GM18517 (cell line): ENCODE measurements at regions not wholly inside any gene's neighbourhood (a gene's known extent, or its start where the extent isn't known, plus 50 kb on each side); places are given as distances from the start of the nearest gene placed in this dataset.
"Not testable (repeated sequence)": the region's sequence is repeated elsewhere in the genome, so short reads cannot be mapped to it uniquely, and the experiment has no call there.

ENCODE experiments used
- ATAC-seq: cut with Tn5 transposase; IDR thresholded peaks from one replicate; pipeline ENCODE4 v1.9.1; 2021; ENCODE audit warnings: mild to moderate bottlenecking, moderate library complexity; ENCODE audit not compliant: unreplicated experiment

- ATAC-seq: no peak
These were observed 420.9 kb downstream of the COL11A1 start for GRCh38 chr1:102687383-102687782.

- ATAC-seq: no peak
These were observed 446.8 kb downstream of the COL11A1 start for GRCh38 chr1:102661481-102661880.

GRCh38 chr1:102659876-102660483 lies 448.3 kb downstream of the COL11A1 start:
- not testable (repeated sequence) for ATAC-seq

DNA sequence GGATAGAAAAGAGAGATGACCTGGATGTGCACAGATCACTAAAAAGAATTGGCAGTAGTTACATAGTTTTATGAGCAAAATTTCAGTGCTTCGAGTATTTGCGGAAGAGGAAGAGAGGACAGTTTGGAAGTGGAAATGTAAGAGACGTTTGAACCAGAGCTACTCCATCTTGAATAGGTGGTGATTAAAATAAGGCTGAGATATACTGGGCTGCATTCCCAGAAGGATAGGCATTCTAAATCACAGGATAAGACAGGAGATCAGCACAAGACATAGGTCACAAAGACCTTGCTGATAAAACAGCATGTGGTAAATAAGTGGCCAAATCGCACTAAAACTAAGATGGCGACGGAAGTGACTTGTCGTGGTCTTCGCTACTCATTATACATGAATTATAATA lies 453.3 kb downstream of the COL11A1 start:
- no peak for ATAC-seq

- ATAC-seq: no peak
These were observed 467.4 kb downstream of the COL11A1 start for GRCh38 chr1:102640872-102641271.

DNA sequence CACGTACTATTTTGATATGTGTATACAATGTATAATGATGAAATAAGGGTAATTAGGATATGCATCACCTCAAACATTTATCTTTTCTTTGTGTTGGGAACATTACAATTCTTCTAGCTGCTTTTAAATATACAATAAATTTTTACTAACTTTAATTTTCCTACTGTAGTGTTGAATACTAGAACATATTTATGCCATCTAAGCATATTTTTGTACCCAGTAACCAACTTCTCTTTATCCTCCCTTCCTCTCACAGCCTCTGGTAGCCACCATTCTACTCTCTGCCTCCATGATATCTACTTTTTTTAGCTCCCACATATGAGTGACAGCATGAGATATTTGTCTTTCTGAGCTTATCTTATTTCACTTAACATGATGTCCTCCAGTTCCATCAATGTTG lies 468.0 kb downstream of the COL11A1 start:
- ATAC-seq: no peak

- no peak for ATAC-seq
These were observed 476.6 kb downstream of the COL11A1 start for GRCh38 chr1:102631691-102632090.

DNA sequence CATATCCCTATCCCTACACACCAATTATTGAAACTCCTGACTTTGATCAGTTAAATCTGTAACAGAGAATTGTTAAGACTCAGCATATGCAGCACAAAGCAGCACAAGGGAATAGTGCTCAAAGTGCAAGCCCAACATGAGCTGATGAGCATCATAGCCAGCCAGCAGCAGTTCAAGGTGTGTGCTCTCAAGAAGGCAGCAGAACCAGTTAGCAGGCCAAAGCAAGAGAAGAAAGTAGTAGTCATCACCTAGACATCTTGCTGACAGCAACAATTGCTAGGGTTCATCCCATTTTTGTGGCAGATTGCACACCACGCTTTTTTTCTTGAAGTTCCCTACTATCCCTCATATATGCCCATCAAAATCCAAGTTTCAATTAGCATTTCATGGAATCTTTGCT lies 478.3 kb downstream of the COL11A1 start:
- no peak for ATAC-seq

- no peak for ATAC-seq
These were observed 480.2 kb downstream of the COL11A1 start for GRCh38 chr1:102628109-102628613.

DNA sequence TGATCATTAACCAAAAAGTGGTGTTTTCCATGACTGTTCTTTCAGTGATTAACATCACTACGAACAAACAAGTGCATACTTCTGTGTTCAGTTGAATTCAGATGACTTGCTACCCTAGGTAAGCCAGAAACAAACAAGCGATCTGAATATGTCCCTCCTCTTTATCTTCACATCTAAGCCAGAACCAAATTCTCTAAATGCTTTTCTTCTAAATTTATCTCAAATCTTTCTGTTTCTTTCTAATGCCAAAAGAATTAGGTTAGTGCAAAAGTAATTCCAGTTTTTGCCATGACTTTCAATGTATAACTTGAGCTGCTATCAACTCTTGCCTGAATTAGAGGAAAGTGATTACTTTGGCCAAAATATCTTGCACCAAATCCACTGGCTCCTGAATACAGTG lies 481.2 kb downstream of the COL11A1 start:
- ATAC-seq: no peak

DNA sequence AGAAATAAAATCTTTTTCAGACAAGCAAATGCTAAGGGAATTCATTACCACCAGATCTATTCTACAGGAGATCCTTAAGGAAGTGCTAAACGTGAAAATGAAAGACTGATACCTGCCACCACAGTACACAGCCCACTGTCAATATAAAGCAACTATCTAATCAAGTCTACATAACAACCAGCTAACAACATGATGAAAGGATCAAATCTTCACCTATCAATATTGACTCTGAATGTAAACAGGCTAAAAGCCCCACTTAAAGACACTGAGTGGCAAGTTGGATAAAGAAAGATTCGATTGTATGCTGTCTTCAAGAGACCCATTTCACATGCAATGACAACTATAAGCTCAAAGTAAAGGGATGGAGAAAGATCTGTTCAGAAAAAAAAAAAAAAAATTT lies 492.4 kb downstream of the COL11A1 start:
- ATAC-seq: no peak

- no peak for ATAC-seq
These were observed 513.2 kb downstream of the COL11A1 start for GRCh38 chr1:102595106-102595505.

DNA sequence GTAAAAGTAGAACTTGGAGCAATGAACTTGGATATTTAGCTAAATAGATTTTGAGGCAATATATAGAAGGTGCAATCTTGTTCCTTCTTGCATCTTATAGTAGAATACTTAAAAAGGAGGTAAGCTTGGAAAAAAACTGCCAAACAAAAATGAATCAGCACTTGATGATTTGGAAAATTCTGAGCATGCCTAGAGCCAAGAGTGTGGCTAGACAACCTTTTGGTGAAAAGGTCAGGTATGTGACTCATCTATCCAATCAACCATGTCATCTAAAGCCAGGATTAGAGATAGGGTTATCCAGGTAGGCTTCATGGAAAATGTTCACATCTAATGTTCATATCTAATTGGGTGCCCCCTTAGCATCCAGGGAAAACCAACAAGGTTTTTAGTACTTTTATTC lies 515.0 kb downstream of the COL11A1 start:
- no peak for ATAC-seq

GRCh38 chr1:102588536-102588935 lies 519.8 kb downstream of the COL11A1 start:
- no peak for ATAC-seq

- ATAC-seq: no peak
These were observed 522.3 kb downstream of the COL11A1 start for GRCh38 chr1:102586022-102586421.

- no peak for ATAC-seq
These were observed 527.5 kb downstream of the COL11A1 start for GRCh38 chr1:102580806-102581205.

DNA sequence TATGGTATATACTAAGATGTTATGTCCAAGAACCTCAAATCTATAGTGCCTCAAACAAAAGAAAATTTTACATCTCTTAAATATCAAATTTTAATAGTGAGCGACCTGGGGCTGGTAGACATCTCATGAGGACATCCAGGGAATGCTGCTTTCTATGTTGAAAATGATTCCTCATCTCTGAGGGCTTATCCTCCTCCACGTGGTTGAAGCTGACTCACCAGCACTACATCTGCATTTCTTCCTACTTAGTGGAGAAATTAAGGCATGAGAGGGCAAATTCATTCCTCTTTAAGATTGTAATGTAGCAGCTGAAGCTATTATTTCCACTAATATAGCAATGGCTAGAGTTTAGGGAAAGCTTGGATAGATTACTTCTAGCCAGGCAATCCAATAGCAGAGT lies 529.5 kb downstream of the COL11A1 start:
- no peak for ATAC-seq

DNA sequence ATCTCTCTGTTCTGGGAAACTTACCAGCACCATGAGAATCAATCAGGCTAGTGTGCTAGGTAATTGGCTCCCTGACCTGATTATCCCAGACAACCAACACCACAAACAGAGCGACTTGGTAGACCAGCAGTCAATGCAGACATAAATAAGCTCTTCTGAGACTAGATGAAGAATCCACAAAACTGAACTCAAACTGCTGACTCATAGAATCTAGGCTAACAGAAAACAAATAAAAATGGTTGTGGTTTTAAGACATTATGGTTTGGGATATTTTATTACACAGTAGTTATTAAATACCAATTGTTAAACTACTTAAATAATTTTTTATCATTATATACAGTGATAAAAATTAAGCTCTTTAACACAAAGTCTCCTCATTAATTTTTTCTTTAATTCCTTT lies 535.7 kb downstream of the COL11A1 start:
- ATAC-seq: no peak

- ATAC-seq: no peak
These were observed 542.1 kb downstream of the COL11A1 start for GRCh38 chr1:102566182-102566581.

DNA sequence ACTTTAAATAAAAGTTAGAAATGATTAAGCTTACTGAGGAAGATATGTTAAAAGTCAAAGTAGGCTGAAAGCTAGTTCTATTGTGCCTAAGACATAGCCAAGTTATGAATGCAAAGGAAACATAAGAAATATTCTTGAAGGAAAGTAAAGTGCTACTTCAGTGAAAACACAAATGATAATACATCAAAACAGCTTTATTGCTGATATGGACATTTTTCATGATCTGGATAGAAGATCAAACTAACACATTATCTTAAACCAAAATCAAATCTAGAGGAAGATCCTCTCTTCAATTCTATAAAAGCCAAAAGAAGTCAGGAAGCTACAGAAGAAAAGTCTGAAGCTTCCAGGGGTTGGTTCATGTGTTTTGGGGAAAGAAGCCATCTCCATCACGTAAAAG lies 545.9 kb downstream of the COL11A1 start:
- no peak for ATAC-seq

DNA sequence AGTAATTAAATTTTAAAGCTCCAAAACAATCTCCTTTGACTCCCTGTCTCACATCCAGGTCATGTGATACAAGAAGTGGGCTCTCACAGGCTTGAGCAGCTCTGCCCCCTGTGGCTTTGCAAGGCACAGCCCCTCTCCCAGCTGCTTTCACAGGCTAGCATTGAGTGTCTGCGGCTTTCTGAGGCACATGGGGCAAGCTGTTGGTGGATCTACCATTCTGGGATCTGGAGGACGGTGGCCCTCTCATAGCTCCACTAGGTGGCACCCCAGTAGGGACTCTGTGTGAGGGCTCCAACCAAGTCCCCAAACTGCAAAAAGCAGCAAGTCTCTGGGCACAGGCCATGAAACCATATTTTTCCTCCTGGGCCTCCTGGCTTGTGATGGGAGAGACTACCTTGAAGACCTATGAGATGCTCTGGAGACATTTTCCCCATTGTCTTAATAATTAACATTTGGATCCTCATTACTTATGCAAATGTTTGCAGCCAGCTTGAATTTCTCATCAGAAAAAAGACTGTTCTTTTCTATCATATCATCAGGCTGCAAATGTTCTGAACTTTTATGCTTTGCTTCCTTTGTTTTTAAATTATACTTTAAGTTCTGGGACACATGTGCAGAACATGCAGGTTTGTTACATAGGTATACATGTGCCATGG lies 554.1 kb upstream of the OLFM3 start:
- ATAC-seq: no peak

DNA sequence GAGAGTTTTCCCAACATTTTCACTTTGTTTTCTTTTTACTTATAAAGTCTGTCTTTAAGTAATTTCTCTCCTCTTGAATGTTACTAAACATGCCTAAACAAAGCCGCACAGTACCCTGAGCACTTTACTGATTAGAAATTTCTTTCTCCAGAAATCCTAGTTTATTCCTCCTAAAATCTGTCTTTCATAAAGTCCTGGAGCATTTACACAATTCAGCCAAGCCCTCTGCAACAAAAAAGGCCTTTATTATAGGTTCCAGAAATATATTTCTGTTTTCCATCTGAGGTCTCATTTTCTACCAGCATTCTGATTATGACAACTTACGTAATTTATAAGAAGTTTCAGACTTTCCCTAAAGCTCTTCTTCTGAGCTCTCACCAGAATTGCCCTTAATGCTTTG lies 549.5 kb upstream of the OLFM3 start:
- no peak for ATAC-seq
